Gastrocnemius medialis (tissue), 4 donors: ENCODE measurements at regions not wholly inside any gene's neighbourhood (a gene's known extent, or its start where the extent isn't known, plus 50 kb on each side); places are given as distances from the start of the nearest gene placed in this dataset.

Source experiments
- CTCF ChIP-seq, 5 experiments: fragments of 450-650 bp in 3 of 5; fragments of 200-600 bp in 2 of 5; sonication (generic) in 2 of 5; IDR thresholded peaks in 4 of 5; conservative IDR thresholded peaks in 1 of 5; 1 replicate in 4 of 5; 2 replicates in 1 of 5; pipeline ENCODE4 v1.5.1; 2016 to 2019; ENCODE audit warnings: antibody characterized with exemption in 5 of 5, mild to moderate bottlenecking in 3 of 5, moderate library complexity in 3 of 5
- POLR2A ChIP-seq, 2 donors: fragments of 450-650 bp; IDR thresholded peaks; one replicate each; pipeline ENCODE4 v1.6.1; 2017; ENCODE audit warnings: antibody characterized with exemption in 2 of 2, mild to moderate bottlenecking in 2 of 2, moderate library complexity in 2 of 2

GRCh38 chr10:11682851-11683250 is 59.3 kb upstream of the ECHDC3 start:
- no peak for TF ChIP-seq CTCF (IDR thresholded peaks at IDR 0.05 in 4 of 5, conservative IDR thresholded peaks at IDR 0.05 in 1 of 5)
- TF ChIP-seq POLR2A (IDR thresholded peaks at IDR 0.05), result no peak
